A549 (cell line): ENCODE measurements at regions not wholly inside any gene's neighbourhood (a gene's known extent, or its start where the extent isn't known, plus 50 kb on each side); places are given as distances from the start of the nearest gene placed in this dataset.

ENCODE experiments used
- TF ChIP-seq, protein P1 (sequence below): fragments of >200 bp; sonication (Bioruptor Twin); formaldehyde crosslinking; IDR thresholded peaks from 3 replicates; pipeline ENCODE4 v1.5.1; 2016
- TF ChIP-seq, protein P2 (sequence below): fragments of 200-600 bp; sonication (generic); IDR thresholded peaks from 2 replicates; pipeline ENCODE4 v1.6.1; 2016; ENCODE audit warnings: antibody characterized with exemption, mild to moderate bottlenecking, moderate library complexity

DNA sequence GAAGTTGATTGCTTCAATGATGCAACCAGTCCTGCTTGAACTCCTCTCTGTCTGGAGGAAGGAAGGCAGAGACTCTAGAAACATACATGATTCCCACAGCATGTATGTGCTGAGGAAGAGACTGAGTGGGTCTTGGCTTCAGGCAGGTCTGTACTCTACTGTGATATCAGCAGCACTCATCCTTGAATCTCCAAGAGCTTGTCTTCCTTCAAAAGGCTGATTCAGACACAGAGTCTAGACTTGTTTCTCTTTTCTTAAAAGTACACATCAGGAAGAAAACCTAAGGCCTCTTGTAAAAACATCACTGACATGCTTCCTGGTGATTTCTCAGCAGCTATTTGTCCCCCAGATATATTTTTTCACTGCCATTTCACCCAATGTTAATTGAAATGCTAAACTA lies 155.7 kb upstream of the HEY2 start:
- TF ChIP-seq, protein P1, sequence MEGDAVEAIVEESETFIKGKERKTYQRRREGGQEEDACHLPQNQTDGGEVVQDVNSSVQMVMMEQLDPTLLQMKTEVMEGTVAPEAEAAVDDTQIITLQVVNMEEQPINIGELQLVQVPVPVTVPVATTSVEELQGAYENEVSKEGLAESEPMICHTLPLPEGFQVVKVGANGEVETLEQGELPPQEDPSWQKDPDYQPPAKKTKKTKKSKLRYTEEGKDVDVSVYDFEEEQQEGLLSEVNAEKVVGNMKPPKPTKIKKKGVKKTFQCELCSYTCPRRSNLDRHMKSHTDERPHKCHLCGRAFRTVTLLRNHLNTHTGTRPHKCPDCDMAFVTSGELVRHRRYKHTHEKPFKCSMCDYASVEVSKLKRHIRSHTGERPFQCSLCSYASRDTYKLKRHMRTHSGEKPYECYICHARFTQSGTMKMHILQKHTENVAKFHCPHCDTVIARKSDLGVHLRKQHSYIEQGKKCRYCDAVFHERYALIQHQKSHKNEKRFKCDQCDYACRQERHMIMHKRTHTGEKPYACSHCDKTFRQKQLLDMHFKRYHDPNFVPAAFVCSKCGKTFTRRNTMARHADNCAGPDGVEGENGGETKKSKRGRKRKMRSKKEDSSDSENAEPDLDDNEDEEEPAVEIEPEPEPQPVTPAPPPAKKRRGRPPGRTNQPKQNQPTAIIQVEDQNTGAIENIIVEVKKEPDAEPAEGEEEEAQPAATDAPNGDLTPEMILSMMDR = no peak
- TF ChIP-seq, protein P2, sequence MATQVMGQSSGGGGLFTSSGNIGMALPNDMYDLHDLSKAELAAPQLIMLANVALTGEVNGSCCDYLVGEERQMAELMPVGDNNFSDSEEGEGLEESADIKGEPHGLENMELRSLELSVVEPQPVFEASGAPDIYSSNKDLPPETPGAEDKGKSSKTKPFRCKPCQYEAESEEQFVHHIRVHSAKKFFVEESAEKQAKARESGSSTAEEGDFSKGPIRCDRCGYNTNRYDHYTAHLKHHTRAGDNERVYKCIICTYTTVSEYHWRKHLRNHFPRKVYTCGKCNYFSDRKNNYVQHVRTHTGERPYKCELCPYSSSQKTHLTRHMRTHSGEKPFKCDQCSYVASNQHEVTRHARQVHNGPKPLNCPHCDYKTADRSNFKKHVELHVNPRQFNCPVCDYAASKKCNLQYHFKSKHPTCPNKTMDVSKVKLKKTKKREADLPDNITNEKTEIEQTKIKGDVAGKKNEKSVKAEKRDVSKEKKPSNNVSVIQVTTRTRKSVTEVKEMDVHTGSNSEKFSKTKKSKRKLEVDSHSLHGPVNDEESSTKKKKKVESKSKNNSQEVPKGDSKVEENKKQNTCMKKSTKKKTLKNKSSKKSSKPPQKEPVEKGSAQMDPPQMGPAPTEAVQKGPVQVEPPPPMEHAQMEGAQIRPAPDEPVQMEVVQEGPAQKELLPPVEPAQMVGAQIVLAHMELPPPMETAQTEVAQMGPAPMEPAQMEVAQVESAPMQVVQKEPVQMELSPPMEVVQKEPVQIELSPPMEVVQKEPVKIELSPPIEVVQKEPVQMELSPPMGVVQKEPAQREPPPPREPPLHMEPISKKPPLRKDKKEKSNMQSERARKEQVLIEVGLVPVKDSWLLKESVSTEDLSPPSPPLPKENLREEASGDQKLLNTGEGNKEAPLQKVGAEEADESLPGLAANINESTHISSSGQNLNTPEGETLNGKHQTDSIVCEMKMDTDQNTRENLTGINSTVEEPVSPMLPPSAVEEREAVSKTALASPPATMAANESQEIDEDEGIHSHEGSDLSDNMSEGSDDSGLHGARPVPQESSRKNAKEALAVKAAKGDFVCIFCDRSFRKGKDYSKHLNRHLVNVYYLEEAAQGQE = no peak
